ENCODE measurements at regions not wholly inside any gene's neighbourhood (a gene's known extent, or its start where the extent isn't known, plus 50 kb on each side); places are given as distances from the start of the nearest gene placed in this dataset.

GRCh38 chr13:76029088-76029487, 393.0 kb downstream of the LMO7 start:
- TF ChIP-seq CTCF (IDR thresholded peaks at IDR 0.05; ENCODE audit: low read depth, low read length) (no peak), EZH2phosphoT487 (IDR thresholded peaks at IDR 0.05; ENCODE audit: low read depth) (no peak)
